A549 (cell line): ENCODE measurements at regions not wholly inside any gene's neighbourhood (a gene's known extent, or its start where the extent isn't known, plus 50 kb on each side); places are given as distances from the start of the nearest gene placed in this dataset.

Experiments
- BHLHE40 ChIP-seq: IDR thresholded peaks from 2 replicates; pipeline ENCODE4 v1.6.1; 2012; ENCODE audit warnings: low read depth, low read length, inconsistent platforms
- CBX2 ChIP-seq: fragments of 200-600 bp; sonication (generic); IDR thresholded peaks from 2 replicates; pipeline ENCODE4 v1.6.1; 2016; ENCODE audit warnings: low read depth, mild to moderate bottlenecking, borderline replicate concordance
- CTCF ChIP-seq: fragments of >200 bp; sonication (Bioruptor Twin); formaldehyde crosslinking; IDR thresholded peaks from 3 replicates; pipeline ENCODE4 v1.5.1; 2016
- EHF ChIP-seq: fragments of 250-450 bp; sonication (Bioruptor Pico); IDR thresholded peaks from 2 replicates; pipeline ENCODE4 v1.5.0; 2020; ENCODE audit warnings: mild to moderate bottlenecking
- EP300 ChIP-seq, 2 experiments: fragments of >200 bp; sonication (Bioruptor Twin); formaldehyde crosslinking; IDR thresholded peaks; 2 replicates in 1 of 2; 3 replicates in 1 of 2; pipeline ENCODE4 v1.6.1; 2016 to 2017
- HDAC2 ChIP-seq: fragments of 200-600 bp; sonication (generic); IDR thresholded peaks from 2 replicates; pipeline ENCODE4 v1.6.1; 2016
- MAX ChIP-seq: IDR thresholded peaks from 2 replicates; pipeline ENCODE4 v1.6.1; 2012
- MYC ChIP-seq: IDR thresholded peaks from 2 replicates; pipeline ENCODE4 v1.6.1; 2012; ENCODE audit warnings: mild to moderate bottlenecking, inconsistent platforms, low read length, improper control_type of control experiment, borderline replicate concordance
- POLR2A ChIP-seq: IDR thresholded peaks from 2 replicates; pipeline ENCODE4 v1.6.1; 2012; ENCODE audit warnings: mild to moderate bottlenecking, low read length
- SMC3 ChIP-seq: fragments of >200 bp; sonication (Bioruptor Twin); formaldehyde crosslinking; IDR thresholded peaks from 3 replicates; pipeline ENCODE4 v1.6.1; 2018; ENCODE audit warnings: inconsistent platforms

- TF ChIP-seq CTCF (no peak), EP300 (IDR thresholded peaks at IDR 0.05) (no peak), MAX (no peak), SMC3 (no peak), POLR2A (no peak), BHLHE40 (no peak), HDAC2 (no peak), CBX2 (no peak), MYC (no peak), EHF (CRISPR knock-in tag) (no peak)
Measured at GRCh38 chr7:110600956-110601355, 490.0 kb upstream of the LRRN3 start.
